ENCODE measurements at regions not wholly inside any gene's neighbourhood (a gene's known extent, or its start where the extent isn't known, plus 50 kb on each side); places are given as distances from the start of the nearest gene placed in this dataset.

- H3K27ac Mint-ChIP-seq, result no peak overlapping the region
- H3K4me3 Mint-ChIP-seq (ENCODE audit: low read depth), result no peak overlapping the region
- no peak for TF ChIP-seq CTCF (IDR thresholded peaks at IDR 0.05; ENCODE audit: unreplicated experiment)
- H3K36me3 Mint-ChIP-seq (ENCODE audit: insufficient read depth), result no peaks in the 10 kb centered on the region
- DNase-seq (ENCODE audit: low spot score, unreplicated experiment), result no peak
- H3K27me3 Mint-ChIP-seq, result peaks cover 34% of the 10 kb centered on the region
- H3K9me3 Mint-ChIP-seq (ENCODE audit: low read depth), result no peaks in the 10 kb centered on the region
- peaks cover 18% of the 10 kb centered on the region for H3K4me1 Mint-ChIP-seq (ENCODE audit: low read depth)
Measured at GRCh38 chr9:95769909-95770433, 105.5 kb upstream of the ERCC6L2 start.

GRCh38 chr9:95769473-95769872, 106.0 kb upstream of the ERCC6L2 start:
- no peaks in the 10 kb centered on the region for H3K9me3 Mint-ChIP-seq (ENCODE audit: low read depth)
- H3K4me3 Mint-ChIP-seq (ENCODE audit: low read depth), result no peak overlapping the region
- H3K27me3 Mint-ChIP-seq, result peaks cover 34% of the 10 kb centered on the region
- H3K4me1 Mint-ChIP-seq (ENCODE audit: low read depth), result peaks cover 18% of the 10 kb centered on the region
- no peak overlapping the region for H3K27ac Mint-ChIP-seq
- no peak for DNase-seq (ENCODE audit: low spot score, unreplicated experiment)
- no peaks in the 10 kb centered on the region for H3K36me3 Mint-ChIP-seq (ENCODE audit: insufficient read depth)
- TF ChIP-seq CTCF (IDR thresholded peaks at IDR 0.05; ENCODE audit: unreplicated experiment), result no peak

- TF ChIP-seq CTCF (IDR thresholded peaks at IDR 0.05; ENCODE audit: unreplicated experiment), result no peak
- no peaks in the 10 kb centered on the region for H3K36me3 Mint-ChIP-seq (ENCODE audit: insufficient read depth)
- no peak overlapping the region for H3K4me3 Mint-ChIP-seq (ENCODE audit: low read depth)
- DNase-seq (ENCODE audit: low spot score, unreplicated experiment), result no peak
- H3K27me3 Mint-ChIP-seq, result peaks cover 28% of the 10 kb centered on the region
- H3K27ac Mint-ChIP-seq, result no peak overlapping the region
- H3K9me3 Mint-ChIP-seq (ENCODE audit: low read depth), result no peaks in the 10 kb centered on the region
- H3K4me1 Mint-ChIP-seq (ENCODE audit: low read depth), result peaks cover 16% of the 10 kb centered on the region
Measured at GRCh38 chr9:95766906-95767305, 108.6 kb upstream of the ERCC6L2 start.

- H3K4me1 Mint-ChIP-seq (ENCODE audit: low read depth), result no peaks in the 10 kb centered on the region
- no peaks in the 10 kb centered on the region for H3K36me3 Mint-ChIP-seq (ENCODE audit: insufficient read depth)
- peaks cover 10% of the 10 kb centered on the region for H3K27me3 Mint-ChIP-seq
- DNase-seq (ENCODE audit: low spot score, unreplicated experiment), result no peak
- H3K4me3 Mint-ChIP-seq (ENCODE audit: low read depth), result no peak overlapping the region
- no peak for TF ChIP-seq CTCF (IDR thresholded peaks at IDR 0.05; ENCODE audit: unreplicated experiment)
- no peaks in the 10 kb centered on the region for H3K9me3 Mint-ChIP-seq (ENCODE audit: low read depth)
- no peak overlapping the region for H3K27ac Mint-ChIP-seq
Measured at GRCh38 chr9:95764533-95765319, 110.8 kb upstream of the ERCC6L2 start.

- no peak for TF ChIP-seq CTCF (IDR thresholded peaks at IDR 0.05; ENCODE audit: unreplicated experiment)
- H3K27ac Mint-ChIP-seq, result no peak overlapping the region
- H3K9me3 Mint-ChIP-seq (ENCODE audit: low read depth), result no peaks in the 10 kb centered on the region
- peaks cover 11% of the 10 kb centered on the region for H3K27me3 Mint-ChIP-seq
- no peaks in the 10 kb centered on the region for H3K36me3 Mint-ChIP-seq (ENCODE audit: insufficient read depth)
- H3K4me3 Mint-ChIP-seq (ENCODE audit: low read depth), result no peak overlapping the region
- no peak for DNase-seq (ENCODE audit: low spot score, unreplicated experiment)
- H3K4me1 Mint-ChIP-seq (ENCODE audit: low read depth), result no peaks in the 10 kb centered on the region
Measured at GRCh38 chr9:95763983-95764382, 111.5 kb upstream of the ERCC6L2 start.
